GM21825 (cell line): ENCODE measurements at regions not wholly inside any gene's neighbourhood (a gene's known extent, or its start where the extent isn't known, plus 50 kb on each side); places are given as distances from the start of the nearest gene placed in this dataset.
"Not testable (repeated sequence)": the region's sequence is repeated elsewhere in the genome, so short reads cannot be mapped to it uniquely, and the experiment has no call there.

Source experiments
- ATAC-seq: cut with Tn5 transposase; IDR thresholded peaks from one replicate; pipeline ENCODE4 v1.9.1; 2021; ENCODE audit warnings: mild to moderate bottlenecking, moderate library complexity; ENCODE audit not compliant: unreplicated experiment

DNA sequence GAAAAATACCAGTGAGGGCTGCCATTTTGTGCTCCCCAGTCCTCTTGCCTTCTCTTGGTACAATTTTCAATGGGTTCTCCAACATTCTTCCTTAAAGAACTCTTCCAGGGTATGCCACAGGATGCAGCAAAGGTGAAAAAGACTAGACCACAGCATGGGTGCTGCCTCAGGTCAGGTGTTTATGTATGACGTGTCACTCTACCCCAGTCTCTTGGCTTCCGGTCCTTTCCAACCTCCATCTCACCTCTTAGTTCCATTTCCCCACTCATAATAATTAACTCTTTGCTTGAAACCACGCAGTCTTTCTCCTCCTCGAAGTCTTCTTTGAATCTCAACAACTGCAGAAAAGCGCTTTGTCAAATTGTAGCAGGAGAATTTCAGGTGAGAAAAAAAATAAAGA, 104.7 kb upstream of the TBC1D5 start:
- ATAC-seq = no peak

DNA sequence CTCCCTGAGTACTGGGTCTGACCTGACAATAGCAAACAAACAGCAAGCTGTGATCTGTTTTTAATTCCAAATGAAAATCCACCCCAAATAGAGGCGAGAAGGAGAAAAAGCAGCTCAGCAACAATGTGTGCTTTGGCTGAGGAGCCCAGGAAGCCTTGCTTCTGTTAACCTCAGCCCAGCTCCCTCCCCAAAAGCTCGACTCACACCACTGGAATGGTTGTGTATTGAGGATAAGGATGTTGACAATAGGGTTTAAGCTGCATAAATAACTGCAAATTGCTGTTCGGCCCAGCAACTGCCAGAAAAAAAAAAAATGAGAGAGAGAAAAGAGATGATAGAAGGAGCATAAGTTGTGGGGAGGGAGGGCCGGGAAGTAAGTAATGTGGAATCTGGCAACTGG, 104.0 kb upstream of the TBC1D5 start:
- ATAC-seq = no peak

DNA sequence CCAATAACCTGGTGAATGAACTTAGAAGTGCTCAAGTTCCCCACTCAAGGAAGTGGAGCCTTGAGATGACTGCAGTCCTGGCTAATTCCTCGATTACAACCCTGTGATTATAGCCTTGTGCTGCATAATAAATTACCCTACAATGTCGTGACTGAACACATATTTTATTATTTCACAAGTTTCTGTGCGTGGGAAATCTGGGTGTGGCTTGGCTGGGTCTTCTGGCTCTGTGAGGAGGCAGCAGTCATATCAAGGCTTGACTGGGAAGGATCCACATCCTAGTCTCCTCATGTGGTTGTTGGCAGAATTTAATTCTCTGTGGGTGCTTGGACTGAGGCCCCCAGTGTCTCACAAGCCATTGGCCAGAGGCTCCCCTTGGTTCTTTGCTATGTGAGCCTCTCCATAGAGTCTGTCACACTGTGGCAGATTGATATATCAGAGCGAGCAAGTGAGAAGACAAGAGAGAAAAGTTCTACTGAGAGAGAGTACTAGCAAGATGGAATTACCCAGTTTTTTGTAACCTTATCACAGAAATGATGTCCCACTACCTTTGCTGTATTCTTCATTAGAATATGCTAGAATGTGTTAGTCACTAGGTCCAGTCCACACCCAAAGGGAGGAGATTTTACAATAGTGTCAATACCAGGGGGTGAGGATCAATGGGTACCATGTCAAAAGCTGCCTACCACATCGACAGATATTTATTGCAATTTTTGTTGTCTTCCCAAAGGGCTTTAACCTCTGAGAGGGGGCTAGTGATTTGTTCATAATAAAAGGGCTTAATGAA, 102.8 kb upstream of the TBC1D5 start:
- no peak for ATAC-seq

DNA sequence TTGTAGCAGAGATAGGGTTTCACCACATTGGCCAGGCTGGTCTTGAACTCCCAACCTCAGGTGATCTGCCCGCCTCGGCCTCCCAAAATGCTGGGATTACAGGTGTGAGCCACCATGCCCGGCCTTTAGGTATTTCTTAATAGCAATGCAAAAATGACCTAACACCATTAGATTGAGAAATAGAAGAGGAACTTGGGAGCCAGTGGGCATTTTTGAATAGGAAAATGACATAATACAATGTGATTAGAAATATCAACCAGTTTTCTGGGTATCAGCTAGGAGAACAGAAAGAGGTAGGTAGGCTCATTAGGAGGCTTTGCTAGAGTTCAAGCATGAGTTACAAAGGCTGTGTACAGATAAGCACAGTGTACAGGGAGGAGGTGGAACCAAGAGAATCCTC, 101.8 kb upstream of the TBC1D5 start:
- no peak for ATAC-seq

DNA sequence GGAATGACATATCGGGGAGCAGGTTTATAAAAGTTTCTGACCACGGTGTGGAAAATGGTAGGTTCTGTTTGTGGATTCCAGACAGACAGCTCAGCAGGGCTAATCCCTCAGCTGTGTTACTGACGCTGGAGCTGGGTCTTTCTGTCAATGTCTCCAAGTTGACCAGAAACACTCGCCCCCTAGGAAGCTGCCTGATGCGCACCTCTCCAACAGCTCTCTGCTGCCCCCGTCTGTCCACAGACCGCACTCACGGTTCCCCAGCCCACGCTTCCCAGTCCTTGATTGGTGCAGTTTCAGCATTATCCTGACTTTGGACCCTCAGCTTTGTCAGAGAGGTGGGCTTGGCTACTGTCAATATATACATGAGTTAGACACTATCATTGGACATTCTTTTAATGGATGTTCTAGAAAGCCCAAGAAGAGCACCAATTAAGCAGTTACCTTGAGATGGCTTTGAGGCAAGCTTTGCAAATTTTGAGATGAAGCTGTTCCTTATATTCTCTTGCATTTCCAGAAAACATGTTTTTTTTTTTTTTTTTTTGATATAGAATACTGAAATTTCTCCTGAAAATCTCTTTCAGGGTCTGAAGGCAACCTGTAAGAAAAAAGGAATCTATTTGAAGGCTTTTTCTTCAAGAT, 98.9 kb upstream of the TBC1D5 start:
- ATAC-seq = peak; percentile 94

DNA sequence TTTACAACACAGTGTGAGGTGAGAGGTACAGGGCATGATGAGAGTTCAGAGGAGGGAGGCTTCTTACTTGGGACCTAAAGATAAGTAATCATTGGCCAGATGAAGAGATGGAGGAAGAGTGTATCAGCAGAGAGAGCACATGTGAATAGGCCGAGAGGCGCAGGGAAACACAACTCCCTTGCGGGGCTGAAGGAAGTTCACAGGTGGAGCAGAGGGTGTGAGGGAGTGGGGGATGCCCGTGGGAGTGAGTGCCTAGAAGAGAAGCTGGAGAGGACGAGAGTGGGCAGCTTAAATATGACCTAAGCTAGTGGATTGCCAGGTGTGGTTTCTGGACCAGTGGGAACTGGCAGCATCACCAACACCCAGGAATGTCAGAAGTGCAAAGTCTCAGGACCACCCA, 98.2 kb upstream of the TBC1D5 start:
- ATAC-seq = no peak

DNA sequence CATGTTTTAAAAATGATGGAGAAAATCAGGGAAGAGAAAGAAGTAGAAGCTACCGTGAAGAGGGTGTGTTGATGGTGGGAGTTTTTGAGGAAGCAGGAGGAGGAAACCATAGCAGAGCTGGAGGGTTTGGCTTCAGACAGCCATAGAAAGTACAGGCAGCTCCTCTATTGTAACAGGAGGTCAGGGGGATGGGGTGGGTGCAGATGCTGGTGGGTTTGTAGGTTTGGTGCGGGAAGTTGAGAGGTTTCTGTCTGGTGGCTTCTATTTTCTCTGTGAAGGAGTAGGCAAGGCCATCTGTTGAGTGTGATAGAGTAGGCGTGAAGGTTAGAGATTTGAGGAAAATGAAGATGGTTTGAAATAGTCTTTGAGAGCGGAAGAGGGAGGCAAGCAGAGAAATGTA, 97.7 kb upstream of the TBC1D5 start:
- no peak for ATAC-seq

DNA sequence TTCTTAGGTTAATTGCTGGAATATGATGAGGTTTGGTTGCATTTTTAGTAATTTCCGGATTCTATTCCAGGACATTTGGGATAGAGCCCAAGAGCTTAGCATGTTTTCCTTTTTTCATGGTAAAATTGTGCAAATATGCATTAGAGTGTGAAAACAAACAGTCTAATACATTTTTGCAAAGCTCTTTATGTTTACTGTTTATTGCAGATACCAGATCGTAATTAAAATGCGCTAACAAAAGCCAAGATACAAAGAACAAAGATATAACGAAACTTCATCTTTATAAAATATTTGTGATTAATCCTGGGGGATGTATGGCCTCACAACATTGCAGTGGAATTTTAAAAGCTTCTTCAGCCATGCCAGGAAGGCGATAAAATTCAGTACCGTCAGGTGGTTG, 94.5 kb upstream of the TBC1D5 start:
- ATAC-seq = no peak

DNA sequence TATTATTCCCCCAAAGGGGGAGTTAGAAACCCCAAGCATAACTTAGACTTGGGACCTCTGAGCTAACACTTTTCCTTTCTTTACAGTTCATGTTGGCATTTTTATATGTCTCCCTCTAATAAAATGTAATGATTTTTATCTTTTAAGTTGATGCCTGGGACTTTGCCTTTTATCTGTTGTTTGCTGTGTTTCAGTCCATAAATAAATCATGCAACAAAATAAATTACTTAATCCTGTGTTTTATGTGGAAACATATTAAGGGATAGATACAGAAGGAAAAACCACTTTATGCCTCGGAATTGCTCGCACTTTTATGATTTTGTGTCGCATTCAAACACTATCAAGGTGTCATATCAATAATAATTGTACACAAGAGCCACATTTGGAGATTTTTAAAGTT, 93.7 kb upstream of the TBC1D5 start:
- ATAC-seq = no peak

DNA sequence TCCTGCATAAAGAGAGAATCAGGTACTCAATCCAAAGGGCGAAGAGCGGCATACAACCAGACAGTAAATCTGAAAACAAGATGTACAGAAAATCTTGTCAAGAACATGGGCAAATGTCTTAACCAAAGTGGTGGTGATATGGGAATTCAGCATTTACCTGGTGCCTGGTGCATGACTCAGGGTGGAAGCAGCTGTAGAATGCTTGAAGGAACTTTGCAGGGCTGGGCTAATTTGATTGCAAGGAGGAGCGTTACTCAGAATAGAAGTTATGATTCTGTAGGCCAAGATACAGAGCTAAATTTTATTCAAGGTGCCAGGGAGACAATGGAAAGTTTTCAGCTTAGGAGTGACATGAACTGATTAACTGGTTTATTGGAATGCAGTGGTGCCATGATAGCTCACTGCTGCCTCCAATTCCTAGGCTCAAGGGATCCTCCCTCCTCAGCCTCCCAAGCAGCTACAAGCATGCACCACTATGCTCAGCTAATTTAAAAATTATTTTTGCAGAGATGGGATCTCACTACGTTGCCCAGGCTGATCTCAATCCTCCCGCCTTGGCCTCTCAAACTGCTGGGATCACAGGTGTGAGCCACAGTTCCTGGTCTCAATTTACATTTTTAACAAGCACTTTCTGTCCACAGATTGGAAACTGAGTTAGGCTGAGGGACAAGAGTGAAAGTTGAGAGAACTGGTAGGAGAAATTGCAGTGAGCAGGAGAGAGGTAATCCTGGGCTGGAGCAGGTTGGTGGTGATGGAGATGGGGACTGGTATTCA, 91.5 kb upstream of the TBC1D5 start:
- no peak for ATAC-seq

DNA sequence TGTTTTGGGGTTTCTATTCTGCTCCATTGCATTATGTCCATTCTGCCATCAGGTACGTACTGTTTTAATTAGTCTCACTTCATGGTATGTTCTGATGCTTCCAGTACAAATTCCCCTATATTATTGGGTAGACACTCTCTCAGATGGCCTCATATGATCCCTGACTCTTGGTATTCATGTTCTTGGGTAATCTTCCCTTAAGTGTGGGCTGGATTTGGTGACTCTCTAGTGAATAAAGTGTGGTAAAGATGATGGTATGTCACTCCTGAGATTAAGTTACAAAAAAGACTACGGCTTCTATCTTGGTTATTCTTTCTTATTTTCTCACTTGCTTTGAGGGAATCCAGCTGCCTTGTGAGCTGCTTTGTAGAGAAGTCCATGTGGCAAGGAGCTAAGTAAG, 89.6 kb upstream of the TBC1D5 start:
- no peak for ATAC-seq

DNA sequence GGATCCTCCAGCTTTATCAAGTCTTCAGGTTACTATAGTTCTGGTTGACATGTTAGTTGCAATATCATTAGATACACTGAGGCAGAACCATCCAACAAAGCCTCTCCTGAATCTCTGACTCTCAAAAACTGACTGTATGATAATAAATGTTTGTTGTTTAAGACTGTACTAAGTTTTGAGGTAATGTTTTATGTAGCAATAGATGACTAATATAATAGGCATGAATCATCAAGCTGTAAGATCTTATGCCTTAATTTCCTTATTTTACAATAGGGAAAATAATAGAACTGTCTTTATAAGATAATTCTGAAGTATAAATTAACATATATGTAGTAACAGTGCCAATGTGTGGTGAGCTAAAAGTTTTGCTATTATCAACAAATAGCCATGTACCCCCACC, 88.9 kb upstream of the TBC1D5 start:
- ATAC-seq = no peak

DNA sequence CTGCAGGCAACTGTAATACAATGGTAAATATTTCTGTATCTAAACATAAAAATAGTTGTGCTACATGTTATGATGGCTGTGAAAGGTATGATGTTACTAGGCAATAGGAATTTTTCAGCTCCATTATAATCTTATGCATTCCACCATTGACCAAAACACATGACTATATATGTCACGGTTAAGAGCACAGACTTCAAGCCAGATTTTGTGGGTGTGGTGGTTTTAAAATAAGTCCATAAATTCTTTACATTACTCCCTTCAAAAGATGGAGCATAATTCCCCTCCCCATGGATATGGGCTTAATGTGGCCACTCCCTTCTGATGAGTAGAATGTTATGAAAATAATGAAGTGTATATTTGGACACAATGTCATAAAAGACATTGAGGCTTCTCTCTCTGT, 88.4 kb upstream of the TBC1D5 start:
- no peak for ATAC-seq

DNA sequence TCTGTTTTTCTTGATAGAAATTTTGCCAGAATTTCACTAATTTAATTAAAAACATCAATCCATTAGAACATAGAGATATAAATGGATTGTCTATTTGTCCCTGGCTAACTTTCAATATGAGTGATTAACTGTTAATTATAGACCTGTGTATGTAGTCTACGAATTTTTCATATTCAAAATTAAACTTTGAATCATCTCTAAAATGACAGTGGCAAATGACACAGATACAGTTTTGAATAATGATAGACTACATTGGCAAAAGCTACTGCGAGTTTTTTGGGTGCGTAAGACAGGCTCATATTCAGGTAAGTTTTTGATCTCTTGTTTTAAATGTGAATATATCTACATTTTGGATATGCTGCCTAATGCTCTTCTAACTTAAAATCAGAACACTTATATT, 86.0 kb upstream of the TBC1D5 start:
- no peak for ATAC-seq

DNA sequence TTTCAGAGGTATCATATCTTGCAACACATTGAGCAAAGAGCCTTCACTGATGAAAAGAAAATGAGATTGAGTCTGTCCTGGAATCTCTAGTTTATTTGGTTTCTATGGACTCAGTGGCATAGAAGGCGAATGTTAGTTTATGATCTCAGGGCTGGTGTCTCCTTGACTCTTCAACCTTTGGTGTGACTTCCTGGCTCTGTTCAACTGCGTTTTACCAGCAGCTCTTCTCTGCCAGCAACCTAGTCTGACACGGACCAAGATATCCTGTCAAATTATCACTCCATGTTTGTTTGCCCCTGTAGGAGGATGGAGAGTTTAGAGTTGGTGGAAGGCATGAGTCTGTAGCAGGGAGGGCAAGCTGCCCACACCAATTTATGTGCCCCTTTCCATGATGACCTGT, 82.9 kb upstream of the TBC1D5 start:
- no peak for ATAC-seq

DNA sequence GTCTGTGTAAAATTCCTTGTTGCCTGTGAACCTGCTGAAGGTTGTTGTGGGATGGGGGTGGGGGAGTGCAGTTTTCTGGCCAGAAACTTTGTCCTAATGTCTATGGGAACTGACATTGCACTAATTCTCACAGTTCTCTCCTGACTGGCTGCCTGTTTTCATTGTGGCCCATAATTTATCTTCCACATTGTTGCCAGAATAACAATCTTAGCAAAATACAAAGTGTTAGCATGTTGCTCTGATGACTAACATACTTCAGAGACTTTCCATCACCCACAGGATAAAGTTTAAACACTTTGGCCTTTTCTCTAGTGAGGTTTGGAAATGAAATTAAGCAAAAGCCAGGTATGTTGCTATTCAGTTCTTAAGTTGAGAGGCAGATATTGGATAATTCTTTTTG, 81.4 kb upstream of the TBC1D5 start:
- no peak for ATAC-seq

DNA sequence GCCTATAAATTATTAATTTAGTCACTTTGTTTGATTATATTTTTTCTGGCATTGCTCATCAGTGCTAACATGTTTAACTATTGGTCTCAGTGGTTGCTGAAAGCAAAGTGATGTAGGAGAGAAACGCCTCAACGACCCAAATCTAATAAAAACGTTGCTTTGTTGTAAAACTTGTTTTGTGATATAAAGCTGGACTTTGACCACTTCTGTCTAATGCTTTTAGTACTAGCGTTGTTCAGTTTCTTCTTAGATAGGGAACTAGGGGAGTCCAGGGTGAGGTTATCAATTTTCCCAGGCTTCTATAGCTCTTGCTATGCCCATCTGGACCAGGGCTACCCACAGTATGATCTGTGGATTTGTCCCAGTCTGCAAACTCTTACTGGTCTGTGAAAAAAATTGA, 80.6 kb upstream of the TBC1D5 start:
- ATAC-seq = no peak

DNA sequence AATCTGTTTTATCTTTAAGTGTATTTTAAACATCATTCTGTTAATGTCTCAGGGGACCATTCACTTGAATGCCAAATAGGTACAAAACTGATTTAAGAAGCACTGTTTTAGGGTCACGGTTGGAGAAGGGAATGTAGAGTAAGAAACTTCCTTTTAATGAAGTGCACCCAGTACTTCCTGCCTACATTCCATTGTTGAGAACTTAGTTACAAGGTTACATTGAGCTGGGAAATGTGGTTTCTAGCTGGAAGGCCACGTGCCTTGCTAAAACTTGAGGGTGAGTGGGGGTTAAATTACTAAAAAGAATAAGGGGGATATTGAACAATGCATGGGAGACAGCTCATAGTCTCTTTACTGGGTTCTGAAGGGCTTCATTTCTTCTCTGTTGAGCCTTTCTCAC, 78.3 kb upstream of the TBC1D5 start:
- ATAC-seq = no peak

DNA sequence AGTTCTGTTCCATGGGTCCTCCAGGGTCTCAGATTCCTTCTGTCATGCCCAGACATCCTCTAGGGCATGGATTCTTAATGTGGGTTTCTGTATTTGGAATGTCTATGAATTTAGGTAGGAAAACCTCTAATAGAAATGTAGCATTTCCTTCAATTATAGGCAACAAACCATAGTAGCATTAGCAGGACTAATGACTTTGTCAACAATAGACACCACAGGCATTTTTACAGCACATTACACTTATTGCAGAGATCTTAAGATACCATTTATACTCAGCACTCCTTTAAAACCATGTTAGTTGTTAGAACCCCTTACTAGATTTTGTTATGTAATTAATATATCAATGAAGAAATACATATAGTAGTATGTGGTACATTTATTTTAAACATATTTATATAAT, 77.8 kb upstream of the TBC1D5 start:
- no peak for ATAC-seq

DNA sequence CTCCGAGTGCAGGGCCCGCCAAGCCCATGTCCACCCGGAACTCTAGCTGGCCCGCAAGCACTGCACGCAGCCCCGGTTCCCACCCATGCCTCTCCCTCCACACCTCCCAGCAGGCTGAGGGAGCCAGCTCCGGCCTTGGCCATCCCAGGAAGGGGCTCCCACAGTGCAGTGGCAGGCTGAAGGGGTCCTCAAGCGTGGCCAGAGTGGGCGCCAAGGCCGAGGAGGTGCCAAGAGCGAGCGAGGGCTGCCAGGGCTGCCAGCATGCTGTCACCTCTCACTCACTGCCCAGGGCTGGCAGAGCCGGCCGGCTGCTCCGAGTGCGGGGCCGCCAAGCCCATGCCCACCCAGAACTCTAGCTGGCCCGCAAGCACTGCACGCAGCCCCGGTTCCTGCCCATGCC, 75.5 kb upstream of the TBC1D5 start:
- not testable (repeated sequence) for ATAC-seq

DNA sequence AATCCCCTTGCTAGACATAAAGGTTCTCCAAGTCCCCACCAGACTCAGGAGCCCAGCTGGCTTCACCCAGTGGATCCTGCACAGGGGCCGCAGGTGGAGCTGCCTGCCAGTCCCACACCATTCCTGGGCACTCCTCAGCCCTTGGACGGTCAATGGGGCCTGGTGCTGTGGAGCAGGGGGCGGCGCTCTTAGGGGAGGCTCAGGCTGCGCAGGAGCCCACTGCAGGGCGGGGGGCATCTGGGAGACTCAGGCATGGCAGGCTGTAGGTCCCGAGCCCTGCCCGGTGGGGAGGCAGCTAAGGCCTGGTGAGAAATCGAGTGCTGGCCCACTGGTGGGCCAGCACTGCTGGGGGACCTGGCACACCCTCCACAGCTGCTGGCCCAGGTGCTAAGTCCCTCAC, 75.1 kb upstream of the TBC1D5 start:
- ATAC-seq = no peak

DNA sequence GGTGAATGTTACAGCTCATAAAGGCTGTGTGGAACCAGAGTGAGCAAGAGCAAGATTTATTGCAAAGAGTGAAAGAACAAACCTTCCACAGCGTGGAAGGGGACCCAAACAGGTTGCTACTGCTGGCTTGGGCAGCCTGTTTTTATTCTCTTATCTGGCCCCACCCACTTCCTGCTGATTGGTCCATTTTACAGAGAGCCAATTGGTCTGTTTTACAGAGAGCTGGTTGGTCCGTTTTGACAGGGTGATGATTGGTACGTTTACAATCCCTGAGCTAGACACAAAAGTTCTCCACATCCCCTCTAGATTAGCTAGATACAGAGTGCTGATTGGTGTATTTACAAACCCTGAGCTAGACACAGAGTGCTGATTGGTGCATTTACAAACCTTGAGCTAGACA, 74.4 kb upstream of the TBC1D5 start:
- ATAC-seq = not testable (repeated sequence)
